ENCODE measurements at regions not wholly inside any gene's neighbourhood (a gene's known extent, or its start where the extent isn't known, plus 50 kb on each side); places are given as distances from the start of the nearest gene placed in this dataset.

DNA sequence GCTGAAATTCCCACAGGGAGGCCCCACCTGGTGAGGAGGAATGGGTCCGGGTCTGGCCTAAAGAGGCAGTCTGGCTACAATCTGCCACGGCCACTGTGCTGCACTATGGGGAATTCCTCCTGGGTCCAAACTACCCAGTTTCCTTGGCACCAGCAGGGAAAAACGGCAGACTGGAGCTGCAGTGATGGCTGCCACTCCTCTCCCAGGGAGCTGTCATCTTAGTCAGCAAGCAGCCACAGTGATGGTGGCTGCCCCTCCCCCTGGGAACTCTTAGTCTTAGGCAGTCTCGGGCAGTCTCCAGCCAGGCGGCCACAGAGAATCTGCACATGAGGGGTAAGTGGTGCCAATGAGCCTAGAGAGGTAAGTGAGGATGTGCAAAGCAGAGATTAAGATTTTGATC is 205.8 kb downstream of the TMEM38B start:
- Histone ChIP-seq H3K27ac (no peak overlapping the region), H3K4me3 (no peak overlapping the region), H3K4me1 (no peaks in the 10 kb centered on the region), H3K36me3 (no peaks in the 10 kb centered on the region), H3K27me3 (no peaks in the 10 kb centered on the region), H3K9me3 (no peaks in the 10 kb centered on the region)
- TF ChIP-seq POLR2A (IDR thresholded peaks at IDR 0.05) = no peak
- no peak for TF ChIP-seq CTCF (IDR thresholded peaks at IDR 0.05)
- intact Hi-C loops (cut with DNase I; ENCODE audit: low total_unique reads) = no loop called here
- no peak for DNase-seq

DNA sequence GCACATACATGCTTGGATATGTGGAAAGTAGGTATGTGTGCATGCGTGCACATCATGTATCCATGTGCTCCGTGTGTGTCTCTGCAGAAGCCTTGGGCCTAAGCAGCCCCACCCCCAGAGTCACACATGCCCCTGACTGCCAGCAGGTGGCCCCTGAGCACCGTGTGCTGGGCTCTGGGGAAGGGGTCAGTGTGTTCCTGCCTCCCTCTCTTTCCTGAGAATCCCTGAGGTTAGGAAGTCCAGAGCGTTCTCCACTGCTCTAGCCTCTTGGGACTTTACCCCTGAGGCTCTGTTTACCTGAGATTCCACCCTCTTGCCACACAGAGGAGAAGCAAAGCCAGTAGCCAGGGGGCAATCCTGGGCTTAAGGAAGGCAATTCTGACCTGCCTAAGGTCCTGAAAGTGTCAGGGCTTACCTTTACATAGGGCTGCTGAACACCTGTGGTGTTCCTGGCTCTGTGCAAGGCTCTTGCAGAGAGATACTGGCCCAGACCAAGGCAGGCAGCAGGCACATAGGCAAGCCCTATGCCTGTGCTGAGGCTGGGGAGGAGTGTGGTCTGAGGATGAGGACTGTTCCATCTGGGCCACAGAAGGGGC is 207.3 kb downstream of the TMEM38B start:
- H3K36me3 ChIP-seq = no peaks in the 10 kb centered on the region
- no peak overlapping the region for H3K27ac ChIP-seq
- intact Hi-C loops (cut with DNase I; ENCODE audit: low total_unique reads) = no loop called here
- H3K9me3 ChIP-seq = no peaks in the 10 kb centered on the region
- peak; percentile 19 to 67 (median 36) for TF ChIP-seq CTCF (IDR thresholded peaks at IDR 0.05)
- no peak for TF ChIP-seq POLR2A (IDR thresholded peaks at IDR 0.05)
- no peak for DNase-seq
- no peak overlapping the region for H3K4me3 ChIP-seq
- H3K27me3 ChIP-seq = no peaks in the 10 kb centered on the region
- H3K4me1 ChIP-seq = no peaks in the 10 kb centered on the region

- H3K27ac ChIP-seq = no peak overlapping the region
- no peaks in the 10 kb centered on the region for H3K27me3 ChIP-seq
- no peak for DNase-seq
- no peaks in the 10 kb centered on the region for H3K9me3 ChIP-seq
- no peak overlapping the region for H3K4me3 ChIP-seq
- no peaks in the 10 kb centered on the region for H3K36me3 ChIP-seq
- H3K4me1 ChIP-seq = no peaks in the 10 kb centered on the region
- intact Hi-C loops (cut with DNase I; ENCODE audit: low total_unique reads) = no loop called here
- TF ChIP-seq CTCF (IDR thresholded peaks at IDR 0.05) (no peak), POLR2A (IDR thresholded peaks at IDR 0.05) (no peak)
Measured at GRCh38 chr9:105908069-105908468, 213.7 kb downstream of the TMEM38B start.

GRCh38 chr9:105911104-105911911 is 217.0 kb downstream of the TMEM38B start:
- H3K9me3 ChIP-seq = no peaks in the 10 kb centered on the region
- H3K36me3 ChIP-seq = no peaks in the 10 kb centered on the region
- TF ChIP-seq POLR2A (IDR thresholded peaks at IDR 0.05) (no peak), CTCF (IDR thresholded peaks at IDR 0.05) (no peak)
- no peak overlapping the region for H3K4me3 ChIP-seq
- H3K27me3 ChIP-seq = no peaks in the 10 kb centered on the region
- no peak for DNase-seq
- no peak overlapping the region for H3K27ac ChIP-seq
- H3K4me1 ChIP-seq = no peaks in the 10 kb centered on the region
- intact Hi-C loops (cut with DNase I; ENCODE audit: low total_unique reads) = no loop called here

GRCh38 chr9:105912157-105912862 is 218.0 kb downstream of the TMEM38B start:
- Histone ChIP-seq H3K4me1 (no peaks in the 10 kb centered on the region), H3K27me3 (no peaks in the 10 kb centered on the region), H3K4me3 (no peak overlapping the region), H3K9me3 (no peaks in the 10 kb centered on the region), H3K27ac (peak overlapping the region in 1 of 2 donors; percentile 15), H3K36me3 (no peaks in the 10 kb centered on the region)
- TF ChIP-seq CTCF (IDR thresholded peaks at IDR 0.05) (no peak), POLR2A (IDR thresholded peaks at IDR 0.05) (no peak)
- intact Hi-C loops (cut with DNase I; ENCODE audit: low total_unique reads) = no loop called here
- no peak for DNase-seq

Measured in uterus (tissue), 3 donors.